GM12872 (cell line): ENCODE measurements at regions not wholly inside any gene's neighbourhood (a gene's known extent, or its start where the extent isn't known, plus 50 kb on each side); places are given as distances from the start of the nearest gene placed in this dataset.

Experiments
- CTCF ChIP-seq: IDR thresholded peaks from 3 replicates; pipeline ENCODE4 v1.5.1; 2011; ENCODE audit warnings: low read depth, mild to moderate bottlenecking, low read length, moderate library complexity; ENCODE audit not compliant: insufficient read depth

- no peak for TF ChIP-seq CTCF
These were observed 217.9 kb upstream of the PSMD7 start for GRCh38 chr16:74078511-74079231.

- TF ChIP-seq CTCF, result no peak
These were observed 220.0 kb upstream of the PSMD7 start for GRCh38 chr16:74076568-74076967.

- no peak for TF ChIP-seq CTCF
These were observed 221.2 kb upstream of the PSMD7 start for GRCh38 chr16:74075393-74075792.

GRCh38 chr16:74073456-74073855 lies 223.2 kb upstream of the PSMD7 start:
- TF ChIP-seq CTCF, result no peak

GRCh38 chr16:74071996-74072535 lies 224.5 kb upstream of the PSMD7 start:
- no peak for TF ChIP-seq CTCF

GRCh38 chr16:74070237-74070636 lies 226.4 kb upstream of the PSMD7 start:
- no peak for TF ChIP-seq CTCF

GRCh38 chr16:74064120-74064735 lies 232.4 kb upstream of the PSMD7 start:
- no peak for TF ChIP-seq CTCF
